HUES6 (cell line): ENCODE measurements at regions not wholly inside any gene's neighbourhood (a gene's known extent, or its start where the extent isn't known, plus 50 kb on each side); places are given as distances from the start of the nearest gene placed in this dataset.
"Not testable (repeated sequence)": the region's sequence is repeated elsewhere in the genome, so short reads cannot be mapped to it uniquely, and the experiment has no call there.

Experiments used
- H3K27ac ChIP-seq: 2 replicates; pipeline ENCODE4 v1.7.0; 2013; ENCODE audit warnings: low read depth, mild to moderate bottlenecking, low read length, inconsistent platforms
- H3K27me3 ChIP-seq: 2 replicates; pipeline ENCODE4 v1.6.1; 2013; ENCODE audit warnings: low read length; ENCODE audit not compliant: control insufficient read depth, insufficient read depth
- H3K36me3 ChIP-seq: 2 replicates; pipeline ENCODE4 v1.6.1; 2013; ENCODE audit warnings: low read length; ENCODE audit not compliant: control insufficient read depth, insufficient read depth
- H3K4me1 ChIP-seq: 2 replicates; pipeline ENCODE4 v1.6.1; 2013; ENCODE audit warnings: low read length; ENCODE audit not compliant: control insufficient read depth, insufficient read depth
- H3K4me3 ChIP-seq: 2 replicates; pipeline ENCODE4 v1.5.1; 2013; ENCODE audit warnings: low read depth, low read length
- H3K9ac ChIP-seq: one replicate; pipeline ENCODE4 v1.6.1; 2013; ENCODE audit warnings: mild to moderate bottlenecking, low read length
- H3K9me3 ChIP-seq: 2 replicates; pipeline ENCODE4 v1.6.1; 2013; ENCODE audit warnings: low read depth, low read length; ENCODE audit not compliant: control insufficient read depth, insufficient read depth

DNA sequence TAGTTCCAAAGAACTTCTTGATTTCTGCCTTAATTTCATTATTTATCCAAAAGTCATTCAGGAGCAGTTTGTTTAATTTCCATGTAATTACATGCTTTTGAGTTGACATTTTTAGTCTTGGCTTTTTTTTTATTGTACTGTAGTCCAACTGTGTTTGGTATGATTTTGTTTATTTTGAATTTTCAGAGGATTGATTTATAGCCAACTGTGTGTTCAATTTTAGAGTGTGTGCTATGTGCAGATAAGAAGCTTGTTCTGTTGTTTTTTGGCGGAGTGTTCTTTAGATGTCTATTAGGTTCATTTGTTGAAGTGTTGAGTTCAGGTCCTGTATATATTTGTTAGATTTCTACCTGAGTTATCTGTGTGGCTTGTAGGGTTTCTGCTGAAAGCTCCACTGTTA is 533.6 kb downstream of the TRAM1L1 start:
- H3K9ac ChIP-seq, result no peak overlapping the region
- no peaks in the 10 kb centered on the region for H3K36me3 ChIP-seq
- no peak overlapping the region for H3K4me3 ChIP-seq
- H3K27me3 ChIP-seq, result no peaks in the 10 kb centered on the region
- no peaks in the 10 kb centered on the region for H3K9me3 ChIP-seq
- H3K27ac ChIP-seq, result no peak overlapping the region
- no peaks in the 10 kb centered on the region for H3K4me1 ChIP-seq

GRCh38 chr4:116547632-116548031 is 537.7 kb downstream of the TRAM1L1 start:
- H3K9ac ChIP-seq, result no peak overlapping the region
- H3K36me3 ChIP-seq, result no peaks in the 10 kb centered on the region
- no peaks in the 10 kb centered on the region for H3K4me1 ChIP-seq
- no peak overlapping the region for H3K27ac ChIP-seq
- no peaks in the 10 kb centered on the region for H3K9me3 ChIP-seq
- H3K4me3 ChIP-seq, result no peak overlapping the region
- H3K27me3 ChIP-seq, result no peaks in the 10 kb centered on the region

DNA sequence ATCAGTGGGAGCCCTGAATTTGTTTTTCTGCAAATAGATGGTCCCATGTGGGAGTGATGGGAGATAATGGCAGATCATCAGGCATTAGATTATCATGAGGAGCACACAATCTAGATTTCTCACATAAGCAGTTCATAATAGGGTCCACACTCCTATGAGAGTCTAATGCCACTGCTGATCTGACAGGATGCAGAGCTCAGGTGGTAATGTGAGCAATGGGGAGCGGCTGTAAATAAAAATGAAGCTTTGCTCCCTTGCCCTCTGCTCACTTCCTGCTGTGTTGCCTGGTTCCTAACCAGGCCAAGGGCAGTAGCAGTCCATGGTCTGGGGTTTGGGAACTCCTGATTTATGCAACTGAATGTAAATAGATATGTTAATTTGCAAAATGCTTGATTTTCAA is 538.6 kb downstream of the TRAM1L1 start:
- Histone ChIP-seq H3K27ac (no peak overlapping the region), H3K9me3 (no peaks in the 10 kb centered on the region), H3K27me3 (no peaks in the 10 kb centered on the region), H3K4me1 (no peaks in the 10 kb centered on the region), H3K4me3 (no peak overlapping the region), H3K9ac (no peak overlapping the region), H3K36me3 (no peaks in the 10 kb centered on the region)

DNA sequence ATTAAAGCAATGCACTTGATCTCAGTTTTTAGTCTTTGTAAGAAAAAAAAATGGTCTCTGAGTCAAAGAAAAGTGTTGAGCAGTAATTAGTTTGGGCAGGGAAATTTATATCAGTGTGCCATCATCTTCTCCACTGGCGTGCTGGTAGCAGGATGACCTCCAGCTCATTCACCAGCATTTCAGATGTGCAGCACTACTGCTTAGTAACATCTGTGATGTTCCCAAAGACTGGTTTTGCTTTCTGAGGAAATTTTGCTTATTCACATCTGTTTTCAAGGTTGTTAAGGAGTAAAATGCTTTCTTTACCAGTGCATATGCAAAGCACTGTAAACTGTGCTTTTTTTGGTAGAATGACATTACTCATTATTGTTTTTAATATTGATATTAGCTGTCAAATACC is 540.4 kb downstream of the TRAM1L1 start:
- Histone ChIP-seq H3K9ac (no peak overlapping the region), H3K4me3 (no peak overlapping the region), H3K27me3 (no peaks in the 10 kb centered on the region), H3K27ac (no peak overlapping the region), H3K4me1 (no peaks in the 10 kb centered on the region), H3K36me3 (no peaks in the 10 kb centered on the region), H3K9me3 (no peaks in the 10 kb centered on the region)

GRCh38 chr4:116539744-116540143 is 545.6 kb downstream of the TRAM1L1 start:
- Histone ChIP-seq H3K4me3 (no peak overlapping the region), H3K9me3 (no peaks in the 10 kb centered on the region), H3K27me3 (no peaks in the 10 kb centered on the region), H3K36me3 (no peaks in the 10 kb centered on the region), H3K9ac (no peak overlapping the region), H3K4me1 (no peaks in the 10 kb centered on the region; the same call in 1 of the 2 replicates), H3K27ac (no peak overlapping the region)

- no peak overlapping the region for H3K27ac ChIP-seq
- H3K9me3 ChIP-seq, result no peaks in the 10 kb centered on the region
- H3K4me1 ChIP-seq, result no peaks in the 10 kb centered on the region; the same call in 1 of the 2 replicates
- H3K36me3 ChIP-seq, result no peaks in the 10 kb centered on the region
- H3K27me3 ChIP-seq, result no peaks in the 10 kb centered on the region
- H3K9ac ChIP-seq, result no peak overlapping the region
- H3K4me3 ChIP-seq, result no peak overlapping the region
These were observed 547.5 kb downstream of the TRAM1L1 start for GRCh38 chr4:116537828-116538227.

DNA sequence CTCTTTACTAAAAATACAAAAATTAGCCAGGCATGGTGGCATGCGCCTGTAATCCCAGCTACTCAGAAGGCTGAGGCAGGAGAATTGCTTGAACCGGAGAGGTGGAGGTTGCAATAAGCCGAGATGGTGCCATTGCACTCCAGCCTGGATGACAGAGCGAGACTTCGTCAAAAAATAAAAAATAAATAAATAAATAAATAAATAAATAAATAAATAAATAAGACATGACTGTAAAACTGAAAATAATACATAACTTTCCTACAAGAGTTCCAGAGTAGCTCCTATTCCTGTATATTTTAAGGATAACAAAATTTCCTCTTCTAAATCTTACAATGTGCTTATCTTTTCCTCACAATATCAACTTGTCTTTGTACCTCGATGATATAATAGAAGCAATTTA is 549.4 kb downstream of the TRAM1L1 start:
- not testable (repeated sequence) for H3K9ac ChIP-seq, H3K36me3 ChIP-seq, H3K9me3 ChIP-seq, H3K27ac ChIP-seq, H3K4me1 ChIP-seq, H3K4me3 ChIP-seq, H3K27me3 ChIP-seq

DNA sequence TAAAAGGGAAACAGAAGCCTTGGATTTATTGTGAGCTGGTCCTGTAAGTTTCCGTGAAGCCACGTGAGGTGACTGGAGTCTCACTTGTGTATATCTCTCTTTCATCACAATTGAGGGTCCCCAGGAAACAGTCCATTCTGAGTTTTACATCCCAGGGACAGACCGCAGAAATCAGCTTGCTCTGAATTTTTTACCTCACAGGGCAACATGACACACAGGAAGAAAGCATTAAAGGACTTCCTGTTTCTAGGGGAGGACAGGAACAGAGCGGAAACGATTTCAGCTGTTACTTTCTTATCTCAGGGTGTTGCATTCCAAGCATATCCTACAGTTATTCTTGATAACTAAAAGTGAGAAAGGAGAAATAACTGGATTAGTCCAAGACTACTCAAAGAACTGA is 553.5 kb downstream of the TRAM1L1 start:
- Histone ChIP-seq H3K9me3 (no peaks in the 10 kb centered on the region), H3K27me3 (no peaks in the 10 kb centered on the region), H3K4me1 (peaks cover 3% of the 10 kb centered on the region; the same call in 1 of the 2 replicates), H3K27ac (no peak overlapping the region), H3K9ac (no peak overlapping the region), H3K36me3 (no peaks in the 10 kb centered on the region), H3K4me3 (no peak overlapping the region)

GRCh38 chr4:116531026-116531425 is 554.4 kb downstream of the TRAM1L1 start:
- Histone ChIP-seq H3K9me3 (no peaks in the 10 kb centered on the region), H3K4me3 (no peak overlapping the region), H3K4me1 (peaks cover 3% of the 10 kb centered on the region; the same call in 1 of the 2 replicates), H3K27me3 (no peaks in the 10 kb centered on the region), H3K27ac (no peak overlapping the region), H3K9ac (no peak overlapping the region), H3K36me3 (no peaks in the 10 kb centered on the region)

GRCh38 chr4:116530048-116530447 is 555.3 kb downstream of the TRAM1L1 start:
- H3K27me3 ChIP-seq, result no peaks in the 10 kb centered on the region

DNA sequence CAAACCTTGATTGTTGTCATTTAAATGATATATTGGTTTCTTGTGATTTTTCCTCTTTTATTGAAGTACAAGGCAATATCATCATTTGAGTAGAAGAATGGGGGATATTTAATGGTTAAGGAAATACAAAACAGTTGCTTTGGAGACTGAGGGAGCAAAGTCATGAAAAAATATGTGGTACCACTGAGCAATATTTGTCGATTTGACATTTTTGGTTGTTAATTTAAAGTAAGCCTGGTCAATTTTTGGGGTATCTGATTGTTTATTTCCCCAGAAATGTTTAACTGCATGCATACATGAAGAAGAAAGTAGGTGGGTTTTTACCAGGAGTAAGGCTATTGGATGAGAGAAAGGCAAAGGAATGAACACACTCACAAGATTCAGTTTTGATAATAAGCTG is 556.2 kb downstream of the TRAM1L1 start:
- H3K4me1 ChIP-seq, result peaks cover 3% of the 10 kb centered on the region; the same call in 1 of the 2 replicates
- H3K9me3 ChIP-seq, result no peaks in the 10 kb centered on the region
- no peaks in the 10 kb centered on the region for H3K36me3 ChIP-seq
- H3K9ac ChIP-seq, result no peak overlapping the region
- no peak overlapping the region for H3K27ac ChIP-seq
- H3K4me3 ChIP-seq, result no peak overlapping the region
- H3K27me3 ChIP-seq, result no peaks in the 10 kb centered on the region

More at GRCh38 chr4:116530048-116530447, 555.3 kb downstream of the TRAM1L1 start:
- H3K9ac ChIP-seq, result no peak overlapping the region
- H3K27ac ChIP-seq, result no peak overlapping the region
- H3K36me3 ChIP-seq, result no peaks in the 10 kb centered on the region
- H3K4me1 ChIP-seq, result peaks cover 3% of the 10 kb centered on the region; the same call in 1 of the 2 replicates
- no peaks in the 10 kb centered on the region for H3K9me3 ChIP-seq
- no peak overlapping the region for H3K4me3 ChIP-seq

GRCh38 chr4:116522922-116523321 is 562.5 kb downstream of the TRAM1L1 start:
- H3K27ac ChIP-seq, result no peak overlapping the region
- no peaks in the 10 kb centered on the region for H3K36me3 ChIP-seq

More at GRCh38 chr4:116522922-116523321, 562.5 kb downstream of the TRAM1L1 start:
- H3K4me1 ChIP-seq, result no peaks in the 10 kb centered on the region
- no peak overlapping the region for H3K9ac ChIP-seq
- H3K27me3 ChIP-seq, result no peaks in the 10 kb centered on the region
- peaks cover 2% of the 10 kb centered on the region; the same call in 1 of the 2 replicates for H3K9me3 ChIP-seq
- H3K4me3 ChIP-seq, result no peak overlapping the region
